Motor neuron (in vitro differentiated cells): ENCODE measurements at regions not wholly inside any gene's neighbourhood (a gene's known extent, or its start where the extent isn't known, plus 50 kb on each side); places are given as distances from the start of the nearest gene placed in this dataset.

Experiments
- ATAC-seq, 8 experiments: fragments of 200-7000 bp; cut with Tn5 transposase; replicated peaks in 6 of 8; 2 replicates each; pipeline ENCODE4 v1.8.0; 2021; ENCODE audit warnings: mild to moderate bottlenecking in 8 of 8, moderate library complexity in 8 of 8
- H3K27ac ChIP-seq, 2 donors: fragments of 250-450 bp; sonication (Bioruptor Pico); 2 replicates each; pipeline ENCODE4 v1.9.0; 2021; ENCODE audit warnings: antibody characterized with exemption in 2 of 2, mild to moderate bottlenecking in 2 of 2, moderate library complexity in 1 of 2
- H3K4me1 ChIP-seq, 2 donors: fragments of 250-450 bp; sonication (Bioruptor Pico); replicated peaks in 1 of 2; 2 replicates each; pipeline ENCODE4 v1.6.1; 2021; ENCODE audit warnings: antibody characterized with exemption in 2 of 2, mild to moderate bottlenecking in 2 of 2, moderate library complexity in 1 of 2
- H3K4me3 ChIP-seq, 5 donors: fragments of 250-450 bp; sonication (Bioruptor Pico); 2 replicates each; pipeline ENCODE4 v1.9.0; 2021; ENCODE audit warnings: antibody characterized with exemption in 5 of 5, mild to moderate bottlenecking in 5 of 5, moderate library complexity in 4 of 5
- WGBS, 10 experiments: fragments of 450-650 bp; shearing (Covaris generic); methylation state at CpG; one replicate each; pipeline ENCODE4 v1.0.0; 2022; 5-methylcytosine and 5-hydroxymethylcytosine counted together
- in situ Hi-C, 9 experiments: fragments of 400-800 bp; cut with MboI; loops; one replicate each; pipeline ENCODE4 v1.15.0; 2021; ENCODE audit warnings: low sequenced_read_pairs in 9 of 9, low pct_unique_long_range_greater_than_20kb in 2 of 9; ENCODE audit not compliant: unreplicated experiment in 9 of 9

DNA sequence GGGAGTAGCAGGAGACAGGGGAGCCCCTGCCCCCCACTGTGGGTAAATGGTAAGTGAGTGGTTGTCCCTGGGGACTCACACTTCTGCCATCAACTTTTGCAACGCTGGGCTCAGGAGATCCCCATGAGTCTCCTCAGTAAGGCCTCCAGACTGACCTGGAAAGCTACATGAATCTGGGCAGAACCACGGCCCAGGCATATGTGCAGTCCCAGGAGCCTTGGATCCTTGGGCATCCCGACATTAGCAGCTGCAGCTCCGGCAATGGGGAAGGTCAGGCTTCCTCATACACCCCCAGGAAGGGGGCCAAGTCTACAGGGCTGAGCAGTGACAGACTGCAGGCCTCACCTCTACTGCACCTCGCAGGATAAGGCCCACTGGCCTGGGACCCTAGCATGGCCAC is 868.7 kb upstream of the ADGRL4 start:
- in situ Hi-C loops: no loop called here
- no peak for ATAC-seq

DNA sequence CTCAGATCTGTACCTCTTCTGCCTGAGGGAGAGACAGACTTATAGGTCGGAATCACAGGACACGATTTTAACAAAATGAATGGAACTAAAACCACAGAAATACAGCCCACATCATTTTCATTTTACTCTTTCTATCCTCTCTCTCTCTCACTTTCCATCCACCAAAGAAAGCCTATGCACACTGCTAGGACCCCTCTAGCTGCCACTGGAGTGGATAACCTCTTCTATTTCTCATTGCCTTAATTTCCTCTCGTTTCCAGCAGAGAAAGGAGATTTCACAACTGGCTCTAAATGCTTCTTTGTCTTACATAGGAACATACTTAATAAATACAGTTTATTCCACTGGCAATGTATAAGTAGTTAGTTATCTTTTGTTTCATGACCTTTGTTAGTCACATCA is 867.8 kb upstream of the ADGRL4 start:
- Histone ChIP-seq H3K4me1 (peaks cover 0 to 4% of the 10 kb centered on the region in 2 donors), H3K27ac (no peak overlapping the region), H3K4me3 (no peak overlapping the region)
- in situ Hi-C loops: no loop called here
- 13 to 100% (median 83%) methylated on average over 1 to 3 of the region's 3 CpGs; no CpG with 5 or more reads in 2 of the 10 experiments for WGBS, 10 experiments
- no peak for ATAC-seq

More for the DNA sequence above, 868.7 kb upstream of the ADGRL4 start:
- WGBS, 10 experiments: 40 to 100% (median 91%) methylated on average over 1 to 4 of the region's 5 CpGs; no CpG with 5 or more reads in 4 of the 10 experiments
- Histone ChIP-seq H3K4me1 (peaks cover 0 to 4% of the 10 kb centered on the region in 2 donors), H3K27ac (no peak overlapping the region), H3K4me3 (no peak overlapping the region)

DNA sequence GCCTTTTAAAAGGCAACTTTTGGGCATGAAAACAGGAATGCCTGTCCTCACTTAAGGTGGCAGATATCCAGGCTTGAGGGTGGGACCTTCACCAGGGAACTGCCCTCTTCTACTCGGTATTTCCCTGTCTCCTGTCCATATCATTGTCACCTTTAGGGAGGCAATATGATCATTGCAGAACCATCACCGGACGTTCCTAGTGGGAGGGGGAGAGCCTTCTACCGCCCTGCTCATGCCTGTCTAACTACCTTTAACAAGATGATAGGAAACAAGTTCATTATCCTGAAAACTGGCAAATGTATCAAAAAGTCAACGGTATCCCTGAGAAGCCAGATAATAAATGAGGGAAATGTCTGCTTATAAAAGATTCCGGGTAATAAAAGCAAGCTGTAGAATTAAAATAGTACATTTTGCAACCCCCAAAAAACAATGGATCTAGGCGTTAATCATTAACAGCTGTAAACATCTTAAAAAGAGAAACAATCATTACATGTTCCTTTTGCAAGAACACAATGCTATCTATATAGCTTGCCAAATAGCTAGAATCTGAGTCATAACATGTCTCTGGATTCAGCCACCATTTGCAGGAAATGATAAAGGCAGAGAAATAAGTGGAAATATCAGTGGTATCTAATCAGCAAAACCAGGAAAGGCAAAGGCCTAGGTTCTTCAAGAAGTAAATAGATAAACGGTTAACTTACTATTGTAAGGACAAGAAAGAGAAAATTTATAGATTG is 852.9 kb upstream of the ADGRL4 start:
- Histone ChIP-seq H3K27ac (no peak overlapping the region), H3K4me1 (peaks cover under 1 to 1% of the 10 kb centered on the region in 2 donors), H3K4me3 (no peak overlapping the region)
- ATAC-seq: peak in 1 of 8 experiments; percentile 29
- WGBS, 10 experiments: 23 to 93% (median 80%) methylated on average over 1 to 8 of the region's 8 CpGs
- in situ Hi-C loops: no loop called here

DNA sequence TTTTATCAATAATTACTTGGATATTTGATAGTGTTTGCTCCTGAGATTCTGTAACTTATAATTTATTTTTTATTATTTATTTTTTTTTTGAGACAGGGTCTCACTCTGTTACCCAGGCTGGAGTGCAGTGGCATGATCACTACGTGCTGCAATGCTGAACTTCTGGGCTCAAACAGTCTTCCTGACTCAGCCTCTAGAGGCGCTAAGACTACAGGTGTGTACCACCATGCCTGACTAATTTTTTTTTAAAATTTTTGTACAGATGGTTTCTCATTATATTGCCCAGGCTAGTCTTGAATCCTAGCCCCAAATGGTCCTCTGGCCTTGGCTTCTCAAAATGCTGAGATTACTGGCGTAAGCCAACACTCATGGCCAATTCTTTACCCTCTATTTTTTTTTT is 845.5 kb upstream of the ADGRL4 start:
- Histone ChIP-seq H3K4me1 (peaks cover 29 to 42% of the 10 kb centered on the region in 2 donors), H3K4me3 (no peak overlapping the region), H3K27ac (no peak overlapping the region)
- in situ Hi-C loops: no loop called here
- 62 to 100% (median 78%) methylated on average over 1 to 3 of the region's 3 CpGs for WGBS, 10 experiments
- no peak for ATAC-seq

DNA sequence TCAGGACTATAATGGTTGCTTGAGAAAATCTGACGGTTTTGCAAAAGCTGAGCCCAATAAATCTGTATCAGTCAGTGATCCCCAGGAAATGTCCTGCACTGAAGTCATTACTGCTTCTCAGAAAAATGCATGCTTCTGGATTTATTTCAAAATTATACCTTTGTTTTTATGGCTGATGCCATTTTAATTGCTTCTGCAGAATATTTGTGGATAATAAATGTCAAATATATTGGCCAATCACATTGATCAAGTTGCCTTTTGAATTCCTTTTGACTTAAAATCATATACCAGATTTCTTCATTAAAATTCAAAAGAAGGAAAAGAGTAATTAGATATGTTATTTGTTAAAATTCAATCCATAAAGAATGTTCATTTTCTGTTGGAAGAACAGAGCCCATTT is 842.9 kb upstream of the ADGRL4 start:
- 29 to 100% (median 60%) methylated on average over 1 of the region's 1 CpG; no CpG with 5 or more reads in 1 of the 10 experiments for WGBS, 10 experiments
- Histone ChIP-seq H3K27ac (no peak overlapping the region), H3K4me3 (no peak overlapping the region), H3K4me1 (peaks cover 34 to 46% of the 10 kb centered on the region in 2 donors)
- in situ Hi-C loops: no loop called here
- peak in 2 of 8 experiments; percentile 39 to 62 for ATAC-seq

DNA sequence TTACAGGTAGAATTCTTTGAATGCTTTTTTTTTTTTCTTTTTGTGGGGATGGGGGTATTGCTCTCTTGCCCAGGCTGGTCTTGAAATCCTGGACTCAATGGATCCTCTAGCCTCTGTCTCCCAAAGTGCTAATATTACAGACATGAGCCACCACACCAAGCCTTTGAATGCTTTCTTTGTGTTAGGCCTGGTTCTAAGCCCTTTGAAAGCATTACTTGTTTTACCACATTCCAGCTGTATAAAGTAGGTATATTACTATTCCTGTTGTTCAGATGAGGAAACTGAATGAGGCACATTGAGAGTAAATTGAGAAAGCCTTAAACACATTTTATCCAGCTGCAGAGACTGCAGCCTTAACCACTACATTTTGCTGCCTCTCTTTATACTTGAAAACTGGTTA is 841.8 kb upstream of the ADGRL4 start:
- H3K4me1 ChIP-seq: peaks cover 25 to 38% of the 10 kb centered on the region in 2 donors
- in situ Hi-C loops: no loop called here
- peak in 2 of 8 experiments; percentile 2 to 9 for ATAC-seq
- H3K27ac ChIP-seq: peak overlapping the region in 1 of 2 donors; percentile 72
- H3K4me3 ChIP-seq: no peak overlapping the region

DNA sequence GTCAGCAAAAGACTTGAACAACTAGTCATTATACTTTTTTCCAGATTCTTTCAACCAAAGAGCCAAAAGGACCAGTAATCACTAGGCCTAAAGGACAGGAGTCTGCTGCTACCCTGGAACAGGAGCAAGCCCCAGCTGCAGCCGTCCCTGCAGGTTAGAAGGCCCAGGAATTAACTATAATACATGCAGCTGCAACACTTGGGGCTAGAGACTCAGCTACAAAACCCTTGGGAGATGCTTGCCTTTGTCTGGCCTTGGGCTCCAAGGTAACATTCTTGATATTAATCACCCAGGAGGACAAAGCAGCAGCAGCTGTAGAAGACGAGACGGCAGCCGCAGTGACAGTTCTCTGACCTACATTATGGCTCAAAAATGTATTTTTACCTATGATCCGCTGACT is 841.2 kb upstream of the ADGRL4 start:
- WGBS, 10 experiments: 14 to 100% (median 19%) methylated on average over 2 to 5 of the region's 5 CpGs; no CpG with 5 or more reads in 4 of the 10 experiments
- no peak overlapping the region for H3K4me3 ChIP-seq
- ATAC-seq: peak in 5 of 8 experiments; percentile 95 to 99 (median 97)

DNA sequence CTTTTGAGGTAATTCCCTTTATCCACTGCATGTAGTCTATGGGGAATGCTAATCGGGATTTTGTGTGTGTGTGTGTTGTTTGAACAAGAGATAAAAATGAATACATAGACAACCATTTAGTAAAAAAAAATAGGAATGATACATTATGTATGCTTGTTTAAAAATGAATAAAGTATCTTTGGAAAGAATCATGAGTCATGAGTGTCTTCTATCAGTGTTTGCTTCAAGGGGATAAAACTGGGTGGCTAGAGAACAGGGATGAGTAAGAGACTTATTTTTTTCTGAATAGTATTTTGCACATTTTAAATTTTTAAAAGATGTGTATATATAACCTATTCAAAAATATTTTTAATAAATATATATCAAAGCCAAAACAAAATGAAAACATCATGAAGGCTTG is 839.4 kb upstream of the ADGRL4 start:
- WGBS, 10 experiments: 33 to 100% (median 84%) methylated on average over 1 of the region's 1 CpG
- H3K4me3 ChIP-seq: no peak overlapping the region
- H3K4me1 ChIP-seq: peaks cover 21 to 37% of the 10 kb centered on the region in 2 donors
- peak in 3 of 8 experiments; percentile 44 to 89 (median 82) for ATAC-seq
- no peak overlapping the region for H3K27ac ChIP-seq
- in situ Hi-C loops: no loop called here

More for the DNA sequence above, 841.2 kb upstream of the ADGRL4 start:
- Histone ChIP-seq H3K27ac (peak overlapping the region; percentile 18 to 72), H3K4me1 (peaks cover 21 to 38% of the 10 kb centered on the region in 2 donors)
- in situ Hi-C loops: no loop called here

DNA sequence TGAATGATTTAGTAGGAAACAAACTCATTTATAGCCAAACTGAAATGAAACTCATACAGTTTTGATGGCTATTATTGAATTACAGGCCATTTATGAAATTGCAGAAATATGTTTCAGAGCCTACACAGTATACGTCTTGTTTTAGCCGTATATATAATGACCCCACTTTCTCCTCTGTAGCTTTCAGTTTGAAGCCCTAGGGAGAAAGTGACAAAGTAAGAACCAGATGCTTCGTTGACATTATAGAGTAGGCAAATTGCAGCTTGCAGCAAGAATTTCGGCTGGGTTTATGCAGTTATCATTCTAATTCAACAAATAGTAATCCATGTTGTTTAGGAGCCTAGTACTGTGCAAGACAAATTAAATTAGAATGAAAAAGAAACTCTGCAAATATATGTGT is 836.3 kb upstream of the ADGRL4 start:
- in situ Hi-C loops: no loop called here
- H3K27ac ChIP-seq: no peak overlapping the region
- H3K4me1 ChIP-seq: peaks cover 13 to 14% of the 10 kb centered on the region in 2 donors
- no peak for ATAC-seq
- H3K4me3 ChIP-seq: no peak overlapping the region
- WGBS, 10 experiments: 77 to 91% (median 84%) methylated on average over 3 to 4 of the region's 4 CpGs; no CpG with 5 or more reads in 3 of the 10 experiments

DNA sequence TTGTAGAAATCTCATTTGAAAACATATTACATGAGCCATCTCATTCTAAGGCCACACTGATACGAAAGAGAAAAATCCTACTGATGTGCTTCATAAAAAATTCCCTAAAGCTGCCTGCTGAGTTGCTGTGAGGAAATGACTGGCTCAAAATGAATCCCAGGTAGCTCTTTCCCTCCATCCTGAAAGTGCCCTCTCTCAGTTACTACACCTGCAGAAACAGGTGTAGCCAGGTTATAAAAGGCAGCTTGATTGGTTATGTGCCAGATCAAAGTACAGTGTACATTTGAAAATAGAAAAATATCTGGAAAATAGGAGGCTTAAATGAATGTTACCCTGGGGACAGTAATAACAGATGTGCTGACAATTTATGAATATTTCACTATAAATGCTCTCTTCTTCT is 833.4 kb upstream of the ADGRL4 start:
- in situ Hi-C loops: no loop called here
- no peaks in the 10 kb centered on the region for H3K4me1 ChIP-seq
- no peak overlapping the region for H3K27ac ChIP-seq
- H3K4me3 ChIP-seq: no peak overlapping the region
- no peak for ATAC-seq
- WGBS, 10 experiments: 50 to 100% (median 100%) methylated on average over 1 of the region's 1 CpG; no CpG with 5 or more reads in 1 of the 10 experiments

DNA sequence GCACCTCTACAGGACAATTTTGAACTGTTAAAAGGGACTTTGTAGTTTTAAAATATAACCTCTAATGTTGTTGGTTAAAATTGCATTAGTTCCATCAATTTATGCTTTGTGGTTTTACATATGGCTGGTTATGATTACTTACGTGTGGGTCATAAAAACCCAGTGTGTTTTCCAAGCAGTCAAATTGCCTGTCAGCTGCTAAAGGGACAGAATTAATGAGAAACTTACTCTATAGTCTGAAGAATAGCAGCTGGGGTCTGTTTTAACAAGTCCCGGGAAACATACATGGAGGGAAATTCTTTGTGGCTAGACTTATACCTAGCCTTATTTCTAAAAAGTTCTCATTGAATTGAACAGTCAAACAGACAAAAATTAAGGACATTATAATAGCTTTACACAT is 820.9 kb upstream of the ADGRL4 start:
- no peak for ATAC-seq
- in situ Hi-C loops: no loop called here
- no peaks in the 10 kb centered on the region for H3K4me1 ChIP-seq
- H3K4me3 ChIP-seq: no peak overlapping the region
- 15 to 66% (median 40%) methylated on average over 1 to 2 of the region's 2 CpGs; no CpG with 5 or more reads in 1 of the 10 experiments for WGBS, 10 experiments
- H3K27ac ChIP-seq: no peak overlapping the region

DNA sequence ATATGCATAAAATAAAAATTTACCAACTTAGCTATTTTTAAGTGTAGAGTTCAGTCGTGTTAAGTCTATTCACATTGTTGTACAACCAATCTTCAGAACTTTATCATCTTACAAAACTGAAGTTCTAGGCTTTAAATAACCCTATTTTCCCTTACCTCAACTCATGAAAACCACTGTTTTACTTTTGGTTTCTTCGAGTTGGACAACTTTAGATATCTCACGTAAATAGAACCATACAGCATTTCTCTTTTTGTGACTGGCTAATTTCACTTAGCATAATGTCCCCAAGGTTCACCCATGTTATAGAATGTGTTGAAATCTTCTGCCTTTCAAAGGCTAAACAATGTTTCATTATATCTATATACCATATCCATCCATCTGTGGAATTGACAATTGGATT is 819.0 kb upstream of the ADGRL4 start:
- H3K4me1 ChIP-seq: no peaks in the 10 kb centered on the region
- no peak for ATAC-seq
- WGBS, 10 experiments: 52 to 95% (median 83%) methylated on average over 1 to 3 of the region's 3 CpGs
- H3K4me3 ChIP-seq: no peak overlapping the region
- no peak overlapping the region for H3K27ac ChIP-seq
- in situ Hi-C loops: no loop called here

DNA sequence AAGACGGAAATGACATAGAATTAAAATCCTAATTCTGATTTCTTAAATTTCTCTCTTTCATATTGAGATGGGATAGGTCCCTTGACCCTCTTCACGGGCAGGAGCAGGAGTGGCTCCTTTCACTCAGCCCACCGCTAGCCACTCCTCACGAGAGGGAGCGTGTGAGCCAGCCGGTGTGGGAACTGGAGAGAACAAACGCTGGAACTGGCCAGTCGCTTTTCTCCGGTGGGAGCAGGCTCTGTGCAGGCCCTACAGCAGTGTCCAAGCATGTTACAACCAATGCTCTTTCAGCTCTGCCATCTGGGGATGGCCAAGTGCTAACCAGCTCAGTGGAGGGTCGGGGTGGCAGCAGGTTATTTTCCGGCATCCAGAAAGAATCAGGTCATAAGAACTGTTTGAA is 815.5 kb upstream of the ADGRL4 start:
- Histone ChIP-seq H3K4me3 (no peak overlapping the region), H3K27ac (no peak overlapping the region), H3K4me1 (no peaks in the 10 kb centered on the region)
- in situ Hi-C loops: no loop called here
- 69 to 100% (median 97%) methylated on average over 1 to 11 of the region's 11 CpGs; no CpG with 5 or more reads in 1 of the 10 experiments for WGBS, 10 experiments
- no peak for ATAC-seq

DNA sequence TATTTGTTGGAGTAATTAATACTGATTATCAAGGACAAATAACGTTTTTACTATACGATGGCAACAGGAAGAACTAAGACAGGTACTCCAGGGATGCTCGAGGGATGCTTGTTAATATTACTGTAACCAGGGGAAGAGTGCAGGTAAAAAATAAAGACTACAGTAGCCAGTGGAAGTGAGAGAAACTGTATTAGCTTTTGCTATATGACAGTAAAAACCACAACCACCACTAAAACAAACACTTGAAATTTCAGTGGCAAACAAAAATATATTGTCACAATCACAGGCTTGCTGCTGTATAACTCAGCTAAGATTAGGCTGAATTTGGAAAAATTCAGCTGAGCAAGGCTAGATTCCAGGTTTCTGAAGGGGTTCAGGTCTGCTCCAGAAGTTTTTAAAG is 812.6 kb upstream of the ADGRL4 start:
- in situ Hi-C loops: no loop called here
- Histone ChIP-seq H3K4me3 (no peak overlapping the region), H3K27ac (no peak overlapping the region), H3K4me1 (no peaks in the 10 kb centered on the region)
- 40 to 100% (median 83%) methylated on average over 1 to 3 of the region's 3 CpGs; no CpG with 5 or more reads in 1 of the 10 experiments for WGBS, 10 experiments
- no peak for ATAC-seq
